Liver (tissue), 8 donors: ENCODE measurements at regions not wholly inside any gene's neighbourhood (a gene's known extent, or its start where the extent isn't known, plus 50 kb on each side); places are given as distances from the start of the nearest gene placed in this dataset.

Experiments used
- DNase-seq: peaks from one replicate; pipeline ENCODE4 v3.0.0-alpha.2; 2017; ENCODE audit warnings: low spot score
- H3K27ac ChIP-seq, 2 donors: one replicate each; pipeline ENCODE4 v1.7.0; 2013; ENCODE audit warnings: inconsistent platforms in 2 of 2, low read length in 2 of 2, control low read depth in 1 of 2, low read depth in 1 of 2, mild to moderate bottlenecking in 1 of 2
- H3K27me3 ChIP-seq, 4 donors: one replicate each; pipeline versions ENCODE4 v1.6.1 to v1.7.0; 2013; ENCODE audit warnings: low read length in 3 of 4, inconsistent platforms in 1 of 4, mild to moderate bottlenecking in 1 of 4, moderate library complexity in 1 of 4; ENCODE audit not compliant: control insufficient read depth in 4 of 4, insufficient read depth in 4 of 4
- H3K36me3 ChIP-seq, 4 donors: one replicate each; pipeline versions ENCODE4 v1.6.1 to v1.7.0; 2013; ENCODE audit warnings: low read length in 3 of 4, mild to moderate bottlenecking in 3 of 4, low read depth in 1 of 4, moderate library complexity in 1 of 4; ENCODE audit not compliant: control insufficient read depth in 4 of 4, insufficient read depth in 3 of 4
- H3K4me1 ChIP-seq, 4 donors: one replicate each; pipeline versions ENCODE4 v1.6.1 to v1.7.0; 2013; ENCODE audit warnings: low read length in 3 of 4, mild to moderate bottlenecking in 3 of 4, moderate library complexity in 1 of 4; ENCODE audit not compliant: control insufficient read depth in 4 of 4, insufficient read depth in 4 of 4
- H3K4me3 ChIP-seq, 3 donors: one replicate each; pipeline versions ENCODE4 v1.6.1 to v1.7.0; 2013; ENCODE audit warnings: low read length in 3 of 3, control low read depth in 1 of 3, low read depth in 1 of 3, mild to moderate bottlenecking in 1 of 3
- H3K9ac ChIP-seq, 2 donors: one replicate each; pipeline ENCODE4 v1.7.0; 2013; ENCODE audit warnings: low read length in 2 of 2, mild to moderate bottlenecking in 2 of 2, moderate library complexity in 2 of 2, control low read depth in 1 of 2, low read depth in 1 of 2
- H3K9me3 ChIP-seq, 4 donors: one replicate each; pipeline versions ENCODE4 v1.6.1 to v1.7.0; 2013; ENCODE audit warnings: low read length in 3 of 4; ENCODE audit not compliant: control insufficient read depth in 4 of 4
- ATF3 ChIP-seq: IDR thresholded peaks from 2 replicates; pipeline ENCODE4 v1.6.1; 2016; ENCODE audit warnings: antibody characterized with exemption
- EGR1 ChIP-seq, 2 donors: IDR thresholded peaks; 2 replicates each; pipeline ENCODE4 v1.6.1; 2016 to 2018; ENCODE audit warnings: antibody characterized with exemption in 2 of 2, low read depth in 2 of 2
- FOXA1 ChIP-seq: IDR thresholded peaks from 2 replicates; pipeline ENCODE4 v1.6.1; 2016; ENCODE audit warnings: antibody characterized with exemption
- FOXA2 ChIP-seq: IDR thresholded peaks from 2 replicates; pipeline ENCODE4 v1.6.1; 2016; ENCODE audit warnings: antibody characterized with exemption
- GABPA ChIP-seq, 2 donors: IDR thresholded peaks in 1 of 2; conservative IDR thresholded peaks in 1 of 2; 2 replicates each; pipeline ENCODE4 v1.6.1; 2016; ENCODE audit warnings: antibody characterized with exemption in 2 of 2, mild to moderate bottlenecking in 1 of 2, moderate library complexity in 1 of 2
- HNF4A ChIP-seq, 2 donors: conservative IDR thresholded peaks; 2 replicates each; pipeline ENCODE4 v1.6.1; 2016; ENCODE audit warnings: antibody characterized with exemption in 2 of 2, mild to moderate bottlenecking in 2 of 2
- HNF4G ChIP-seq: IDR thresholded peaks from 2 replicates; pipeline ENCODE4 v1.6.1; 2016; ENCODE audit warnings: antibody characterized with exemption
- JUND ChIP-seq, 2 donors: IDR thresholded peaks; 2 replicates each; pipeline ENCODE4 v1.6.1; 2016; ENCODE audit warnings: antibody characterized with exemption in 2 of 2
- MAX ChIP-seq: IDR thresholded peaks from 2 replicates; pipeline ENCODE4 v1.6.1; 2016; ENCODE audit warnings: antibody characterized with exemption
- NR2F2 ChIP-seq: IDR thresholded peaks from 2 replicates; pipeline ENCODE4 v1.6.1; 2016; ENCODE audit warnings: antibody characterized with exemption
- RAD21 ChIP-seq, 2 donors: IDR thresholded peaks; 2 replicates each; pipeline ENCODE4 v1.6.1; 2016; ENCODE audit warnings: antibody characterized with exemption in 2 of 2, mild to moderate bottlenecking in 2 of 2
- RXRA ChIP-seq, 2 donors: IDR thresholded peaks; 2 replicates each; pipeline ENCODE4 v1.6.1; 2017 to 2018; ENCODE audit warnings: antibody characterized with exemption in 2 of 2, mild to moderate bottlenecking in 1 of 2
- TAF1 ChIP-seq: conservative IDR thresholded peaks from 2 replicates; pipeline ENCODE4 v1.6.1; 2016; ENCODE audit warnings: antibody characterized with exemption, mild to moderate bottlenecking
- YY1 ChIP-seq: IDR thresholded peaks from 2 replicates; pipeline ENCODE4 v1.6.1; 2016; ENCODE audit warnings: antibody characterized with exemption, mild to moderate bottlenecking
- WGBS: extraction: QIAGEN DNeasy Blood & Tissue Kit; methylation state at CpG from one replicate; pipeline ENCODE4 v1.1.7; 2013; 5-methylcytosine and 5-hydroxymethylcytosine counted together
- TF ChIP-seq, protein P1 (sequence below): IDR thresholded peaks from 2 replicates; pipeline ENCODE4 v1.6.1; 2016; ENCODE audit warnings: antibody characterized with exemption, mild to moderate bottlenecking
- TF ChIP-seq, protein P2 (sequence below): IDR thresholded peaks from 2 replicates; pipeline ENCODE4 v1.6.1; 2016; ENCODE audit warnings: antibody characterized with exemption
- TF ChIP-seq, protein P3 (sequence below): fragments of 150-350 bp; IDR thresholded peaks from 2 replicates; pipeline ENCODE4 v1.5.1; 2017; ENCODE audit warnings: improper control_type of control experiment, low read depth, low read length; ENCODE audit not compliant: missing input control
- donor health status: healthy.
- donor health status: healthy.
- donor health status: healthy.
- donor health status: healthy.
- donor health status: healthy.

- H3K4me1 ChIP-seq = peaks cover 0 to 9% (median under 1%) of the 10 kb centered on the region in 4 donors
- H3K27ac ChIP-seq = no peak overlapping the region
- no peak overlapping the region for H3K4me3 ChIP-seq
- H3K36me3 ChIP-seq = no peaks in the 10 kb centered on the region
- TF ChIP-seq FOXA2 = peak; percentile 26
- TF ChIP-seq TAF1 = no peak
- no peak for TF ChIP-seq MAX
- peak in 1 of 2 donors; percentile 52 for TF ChIP-seq HNF4A (conservative IDR thresholded peaks at IDR 0.05)
- TF ChIP-seq, protein P1, sequence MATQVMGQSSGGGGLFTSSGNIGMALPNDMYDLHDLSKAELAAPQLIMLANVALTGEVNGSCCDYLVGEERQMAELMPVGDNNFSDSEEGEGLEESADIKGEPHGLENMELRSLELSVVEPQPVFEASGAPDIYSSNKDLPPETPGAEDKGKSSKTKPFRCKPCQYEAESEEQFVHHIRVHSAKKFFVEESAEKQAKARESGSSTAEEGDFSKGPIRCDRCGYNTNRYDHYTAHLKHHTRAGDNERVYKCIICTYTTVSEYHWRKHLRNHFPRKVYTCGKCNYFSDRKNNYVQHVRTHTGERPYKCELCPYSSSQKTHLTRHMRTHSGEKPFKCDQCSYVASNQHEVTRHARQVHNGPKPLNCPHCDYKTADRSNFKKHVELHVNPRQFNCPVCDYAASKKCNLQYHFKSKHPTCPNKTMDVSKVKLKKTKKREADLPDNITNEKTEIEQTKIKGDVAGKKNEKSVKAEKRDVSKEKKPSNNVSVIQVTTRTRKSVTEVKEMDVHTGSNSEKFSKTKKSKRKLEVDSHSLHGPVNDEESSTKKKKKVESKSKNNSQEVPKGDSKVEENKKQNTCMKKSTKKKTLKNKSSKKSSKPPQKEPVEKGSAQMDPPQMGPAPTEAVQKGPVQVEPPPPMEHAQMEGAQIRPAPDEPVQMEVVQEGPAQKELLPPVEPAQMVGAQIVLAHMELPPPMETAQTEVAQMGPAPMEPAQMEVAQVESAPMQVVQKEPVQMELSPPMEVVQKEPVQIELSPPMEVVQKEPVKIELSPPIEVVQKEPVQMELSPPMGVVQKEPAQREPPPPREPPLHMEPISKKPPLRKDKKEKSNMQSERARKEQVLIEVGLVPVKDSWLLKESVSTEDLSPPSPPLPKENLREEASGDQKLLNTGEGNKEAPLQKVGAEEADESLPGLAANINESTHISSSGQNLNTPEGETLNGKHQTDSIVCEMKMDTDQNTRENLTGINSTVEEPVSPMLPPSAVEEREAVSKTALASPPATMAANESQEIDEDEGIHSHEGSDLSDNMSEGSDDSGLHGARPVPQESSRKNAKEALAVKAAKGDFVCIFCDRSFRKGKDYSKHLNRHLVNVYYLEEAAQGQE = no peak
- TF ChIP-seq ATF3 = no peak
- TF ChIP-seq RXRA (IDR thresholded peaks at IDR 0.05) = peak in 1 of 2 donors; percentile 11
- no peak for TF ChIP-seq FOXA1
- TF ChIP-seq EGR1 (IDR thresholded peaks at IDR 0.05; ENCODE audit: low read depth in 2 of 2) = no peak
- TF ChIP-seq YY1 = no peak
- TF ChIP-seq, protein P2, sequence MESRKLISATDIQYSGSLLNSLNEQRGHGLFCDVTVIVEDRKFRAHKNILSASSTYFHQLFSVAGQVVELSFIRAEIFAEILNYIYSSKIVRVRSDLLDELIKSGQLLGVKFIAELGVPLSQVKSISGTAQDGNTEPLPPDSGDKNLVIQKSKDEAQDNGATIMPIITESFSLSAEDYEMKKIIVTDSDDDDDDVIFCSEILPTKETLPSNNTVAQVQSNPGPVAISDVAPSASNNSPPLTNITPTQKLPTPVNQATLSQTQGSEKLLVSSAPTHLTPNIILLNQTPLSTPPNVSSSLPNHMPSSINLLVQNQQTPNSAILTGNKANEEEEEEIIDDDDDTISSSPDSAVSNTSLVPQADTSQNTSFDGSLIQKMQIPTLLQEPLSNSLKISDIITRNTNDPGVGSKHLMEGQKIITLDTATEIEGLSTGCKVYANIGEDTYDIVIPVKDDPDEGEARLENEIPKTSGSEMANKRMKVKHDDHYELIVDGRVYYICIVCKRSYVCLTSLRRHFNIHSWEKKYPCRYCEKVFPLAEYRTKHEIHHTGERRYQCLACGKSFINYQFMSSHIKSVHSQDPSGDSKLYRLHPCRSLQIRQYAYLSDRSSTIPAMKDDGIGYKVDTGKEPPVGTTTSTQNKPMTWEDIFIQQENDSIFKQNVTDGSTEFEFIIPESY = no peak
- TF ChIP-seq, protein P3, sequence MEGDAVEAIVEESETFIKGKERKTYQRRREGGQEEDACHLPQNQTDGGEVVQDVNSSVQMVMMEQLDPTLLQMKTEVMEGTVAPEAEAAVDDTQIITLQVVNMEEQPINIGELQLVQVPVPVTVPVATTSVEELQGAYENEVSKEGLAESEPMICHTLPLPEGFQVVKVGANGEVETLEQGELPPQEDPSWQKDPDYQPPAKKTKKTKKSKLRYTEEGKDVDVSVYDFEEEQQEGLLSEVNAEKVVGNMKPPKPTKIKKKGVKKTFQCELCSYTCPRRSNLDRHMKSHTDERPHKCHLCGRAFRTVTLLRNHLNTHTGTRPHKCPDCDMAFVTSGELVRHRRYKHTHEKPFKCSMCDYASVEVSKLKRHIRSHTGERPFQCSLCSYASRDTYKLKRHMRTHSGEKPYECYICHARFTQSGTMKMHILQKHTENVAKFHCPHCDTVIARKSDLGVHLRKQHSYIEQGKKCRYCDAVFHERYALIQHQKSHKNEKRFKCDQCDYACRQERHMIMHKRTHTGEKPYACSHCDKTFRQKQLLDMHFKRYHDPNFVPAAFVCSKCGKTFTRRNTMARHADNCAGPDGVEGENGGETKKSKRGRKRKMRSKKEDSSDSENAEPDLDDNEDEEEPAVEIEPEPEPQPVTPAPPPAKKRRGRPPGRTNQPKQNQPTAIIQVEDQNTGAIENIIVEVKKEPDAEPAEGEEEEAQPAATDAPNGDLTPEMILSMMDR = no peak
- TF ChIP-seq GABPA (IDR thresholded peaks at IDR 0.05 in 1 of 2, conservative IDR thresholded peaks at IDR 0.05 in 1 of 2) = no peak
- no peak for TF ChIP-seq JUND (IDR thresholded peaks at IDR 0.05)
- TF ChIP-seq NR2F2 = no peak
- TF ChIP-seq RAD21 (IDR thresholded peaks at IDR 0.05) = no peak
- TF ChIP-seq HNF4G = no peak
- H3K9ac ChIP-seq = no peak overlapping the region
- WGBS = 69% methylated on average over 3 of the region's 3 CpGs
- DNase-seq = no peak
- H3K9me3 ChIP-seq = peaks cover 0 to 3% (median 0%) of the 10 kb centered on the region in 4 donors
- H3K27me3 ChIP-seq = no peaks in the 10 kb centered on the region
These were observed 270.7 kb downstream of the SEMA3D start for GRCh38 chr7:84916161-84916560.

- DNase-seq = no peak
- H3K9me3 ChIP-seq = peaks cover 0 to 1% (median 0%) of the 10 kb centered on the region in 4 donors
- TF ChIP-seq, protein P3 = peak; percentile 20
- no peak for TF ChIP-seq MAX
- TF ChIP-seq RAD21 (IDR thresholded peaks at IDR 0.05) = peak in 1 of 2 donors; percentile 45
- no peak overlapping the region for H3K27ac ChIP-seq
- H3K36me3 ChIP-seq = no peaks in the 10 kb centered on the region
- 55% methylated on average over 1 of the region's 1 CpG for WGBS
- H3K4me1 ChIP-seq = peaks cover 0 to 9% (median 0%) of the 10 kb centered on the region in 4 donors
- H3K9ac ChIP-seq = no peak overlapping the region
- no peak overlapping the region for H3K4me3 ChIP-seq
- no peaks in the 10 kb centered on the region for H3K27me3 ChIP-seq
These were observed 272.3 kb downstream of the SEMA3D start for GRCh38 chr7:84914598-84914997.
